ENCODE measurements at regions not wholly inside any gene's neighbourhood (a gene's known extent, or its start where the extent isn't known, plus 50 kb on each side); places are given as distances from the start of the nearest gene placed in this dataset.
"Not testable (repeated sequence)": the region's sequence is repeated elsewhere in the genome, so short reads cannot be mapped to it uniquely, and the experiment has no call there.

DNA sequence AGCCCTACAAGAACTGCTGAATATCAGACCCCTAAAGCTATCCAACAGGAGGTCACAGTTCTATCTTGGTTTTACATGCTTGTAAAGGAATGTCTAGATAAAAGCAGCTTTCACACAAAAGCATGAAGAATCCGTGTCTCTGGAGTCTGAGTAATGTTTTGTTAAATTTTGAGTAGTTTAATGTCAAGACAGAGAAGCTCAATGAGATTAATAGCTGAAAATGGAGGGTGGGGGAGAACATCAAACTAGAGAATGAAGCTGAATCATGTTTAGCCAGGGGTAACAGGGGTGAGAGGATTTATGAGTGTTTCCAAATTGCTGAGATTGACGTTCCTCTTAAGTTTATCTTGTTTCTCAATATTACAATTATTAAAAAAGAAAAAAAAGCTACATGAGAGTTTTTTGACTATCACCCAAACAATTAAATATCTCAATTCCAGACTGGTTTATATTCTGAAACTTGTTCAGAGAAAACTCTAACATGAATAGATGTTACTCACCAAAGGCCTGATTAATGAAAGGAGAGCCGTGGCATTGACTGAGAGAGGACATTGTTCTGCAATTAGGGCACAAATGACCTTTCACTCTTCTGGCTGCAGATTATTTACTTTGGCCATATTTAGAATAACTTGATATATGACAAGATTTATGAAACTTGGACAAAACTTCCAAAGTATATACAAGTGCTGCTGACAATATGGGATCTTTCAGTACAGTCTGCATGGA, 266.4 kb upstream of the ETAA1 start:
- DNase-seq: peak; percentile 80

DNA sequence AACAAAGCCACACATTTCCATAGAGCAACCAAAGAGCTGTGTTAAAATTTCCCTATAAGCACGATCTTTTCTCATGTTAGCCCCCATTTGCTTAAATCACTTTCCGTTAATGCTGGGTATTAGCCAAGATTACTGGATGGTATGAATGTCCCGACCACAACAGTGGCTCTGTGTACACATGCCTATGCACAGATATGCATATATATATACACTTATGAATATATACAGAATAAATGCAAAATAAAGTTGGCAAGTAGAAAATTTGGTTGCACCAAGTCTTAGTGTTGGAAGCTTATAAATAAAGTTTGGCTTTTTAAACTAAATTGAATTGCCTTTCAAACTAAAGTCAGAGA, 265.9 kb upstream of the ETAA1 start:
- no peak for DNase-seq

DNA sequence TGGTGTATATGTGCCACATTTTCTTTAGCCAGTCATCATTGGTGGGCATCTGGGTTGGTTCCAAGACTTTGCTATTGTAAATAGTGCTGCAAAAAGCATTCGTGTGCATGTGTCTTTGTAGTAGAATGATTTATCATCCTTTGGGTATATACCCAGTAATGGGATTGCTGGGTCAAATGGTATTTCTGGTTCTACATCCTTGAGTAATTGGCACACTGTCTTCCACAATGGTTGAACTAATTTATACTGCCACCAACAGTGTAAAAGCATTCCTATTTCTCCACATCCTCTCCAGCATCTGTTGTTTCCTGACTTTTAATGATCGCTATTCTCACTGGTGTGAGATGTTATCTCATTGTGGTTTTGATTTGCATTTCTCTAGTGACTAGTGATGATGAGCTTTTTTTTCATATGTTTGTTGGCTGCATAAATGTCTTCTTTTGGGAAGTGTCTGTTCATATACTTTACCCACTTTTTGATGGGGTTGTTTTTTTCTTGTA, 264.6 kb upstream of the ETAA1 start:
- DNase-seq: peak; percentile 3

DNA sequence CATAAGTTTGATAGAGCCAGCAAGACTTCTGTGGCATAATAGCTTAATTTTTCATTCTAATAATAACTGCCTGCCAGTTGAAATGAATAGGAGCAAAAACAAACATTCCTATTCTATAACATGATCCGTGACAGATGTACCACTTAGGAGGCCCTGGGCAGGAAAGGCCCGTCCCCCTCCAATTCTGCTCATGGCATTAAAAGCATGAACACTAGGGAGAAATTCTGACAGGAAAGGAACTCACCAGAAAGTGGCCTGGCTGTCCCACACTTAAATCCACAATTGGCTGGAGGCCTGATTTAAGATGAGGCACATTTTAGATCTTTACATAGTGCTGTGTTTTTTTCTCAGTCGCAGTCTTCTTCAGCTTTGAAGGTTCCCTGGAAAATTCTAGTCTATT, 261.9 kb upstream of the ETAA1 start:
- DNase-seq: no peak

DNA sequence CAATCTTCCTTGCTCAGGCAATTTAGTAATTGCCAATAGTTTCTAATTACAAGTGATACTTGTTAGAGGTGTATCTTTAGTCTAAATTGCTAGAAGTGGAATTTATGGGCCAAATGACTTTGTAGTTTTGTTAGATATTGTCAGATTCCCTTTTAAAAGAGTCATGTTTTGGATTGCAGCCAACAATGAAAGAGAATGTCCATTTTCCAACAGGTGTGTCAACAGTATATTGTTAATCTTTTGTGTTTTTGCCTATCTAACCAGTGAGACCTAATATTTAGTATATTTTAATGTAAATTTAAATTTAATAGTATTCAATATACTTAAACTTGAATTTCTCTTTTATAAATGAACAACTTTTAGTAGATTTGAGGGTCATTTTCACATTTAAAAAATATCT, 259.4 kb upstream of the ETAA1 start:
- no peak for DNase-seq

DNA sequence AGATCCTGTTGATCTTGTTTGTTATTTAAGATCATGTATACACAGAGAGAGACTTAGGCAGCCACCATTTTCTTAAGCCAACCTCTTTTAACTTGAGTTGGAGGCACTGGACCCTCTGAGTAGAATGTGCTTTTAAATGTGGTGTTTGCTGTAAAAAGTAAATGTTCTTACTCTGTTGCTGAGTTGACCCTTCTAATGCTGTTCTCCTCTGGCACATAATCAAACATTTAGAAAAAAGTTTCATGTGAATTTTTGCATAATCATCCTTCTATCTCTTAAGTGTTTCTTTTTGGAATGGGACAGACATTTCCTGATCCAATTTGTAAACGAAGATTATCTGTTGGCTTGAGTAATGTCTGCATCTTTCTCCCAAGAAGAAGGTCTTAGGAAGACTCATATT, 255.1 kb upstream of the ETAA1 start:
- no peak for DNase-seq

DNA sequence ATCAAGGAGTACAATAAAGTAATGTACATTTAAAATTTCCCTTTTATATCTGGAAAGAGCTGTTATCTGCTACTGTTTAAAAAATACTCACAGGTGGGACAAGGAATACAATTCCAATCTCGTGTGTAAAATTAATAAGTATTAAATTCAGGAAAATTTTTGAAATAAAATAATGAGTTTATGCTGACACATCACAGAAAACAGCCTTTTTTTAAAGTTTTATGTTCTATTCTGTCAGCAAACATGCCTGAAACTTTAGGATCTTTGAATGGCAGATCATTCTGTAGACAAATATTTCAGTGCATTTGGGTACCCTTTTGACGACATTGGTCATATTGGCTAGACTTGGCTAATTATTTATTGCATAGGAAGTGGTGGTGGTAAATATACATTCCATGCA, 254.4 kb upstream of the ETAA1 start:
- DNase-seq: no peak

DNA sequence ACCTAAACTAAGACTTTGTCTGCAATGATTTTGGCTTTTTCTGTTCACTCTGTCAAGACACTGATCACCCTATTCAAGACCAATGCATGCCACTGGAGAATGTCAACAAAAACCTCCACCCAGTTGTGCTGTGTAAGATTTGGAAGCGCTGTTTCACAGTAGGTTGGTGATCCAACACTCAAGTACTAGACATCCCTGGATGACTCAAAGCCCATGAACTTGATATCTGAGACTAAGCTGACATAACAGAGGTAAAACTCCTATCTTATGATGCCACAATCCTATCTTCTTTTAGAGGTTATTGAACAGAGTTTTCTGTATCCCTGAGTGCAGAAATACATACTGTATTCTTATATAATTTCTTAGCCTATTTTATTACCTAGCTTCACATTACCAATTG, 251.3 kb upstream of the ETAA1 start:
- no peak for DNase-seq

DNA sequence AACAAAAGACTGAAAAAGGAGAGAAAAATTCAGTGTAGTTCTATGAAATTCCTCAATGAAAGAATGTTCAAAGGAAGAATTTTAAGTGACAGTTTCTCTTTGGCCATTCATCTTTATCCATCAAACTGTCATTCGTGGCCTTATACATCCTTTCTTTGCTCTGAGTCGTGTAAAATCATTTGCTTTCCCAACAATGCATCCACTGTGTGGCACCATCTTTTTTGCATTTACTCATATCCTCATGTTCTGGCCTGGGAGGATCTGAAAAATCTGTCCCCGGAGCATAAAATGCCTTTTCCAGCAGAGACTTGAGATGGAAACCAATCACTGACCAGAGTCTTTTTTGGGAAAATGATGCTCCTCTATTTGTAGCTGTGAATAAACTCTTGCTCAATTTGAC, 240.3 kb upstream of the ETAA1 start:
- DNase-seq: no peak

DNA sequence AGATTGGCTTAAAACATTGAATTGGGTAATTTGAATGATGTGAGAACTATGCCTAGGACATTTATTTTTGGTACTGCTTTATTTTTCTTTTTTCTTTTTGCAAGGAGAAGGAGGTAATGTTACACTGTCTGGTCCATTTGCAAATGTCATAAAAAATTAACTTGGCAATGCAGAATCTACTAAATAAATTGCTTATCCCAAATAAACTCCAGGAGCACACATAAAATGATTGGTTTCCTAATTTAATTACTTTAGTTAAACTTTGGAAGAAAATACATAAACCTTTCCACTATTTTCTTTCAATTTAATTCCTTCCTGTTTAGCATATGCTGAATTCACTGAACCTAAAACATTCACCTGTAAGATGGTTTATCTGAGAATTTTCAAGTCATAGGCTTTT, 238.4 kb upstream of the ETAA1 start:
- DNase-seq: no peak

DNA sequence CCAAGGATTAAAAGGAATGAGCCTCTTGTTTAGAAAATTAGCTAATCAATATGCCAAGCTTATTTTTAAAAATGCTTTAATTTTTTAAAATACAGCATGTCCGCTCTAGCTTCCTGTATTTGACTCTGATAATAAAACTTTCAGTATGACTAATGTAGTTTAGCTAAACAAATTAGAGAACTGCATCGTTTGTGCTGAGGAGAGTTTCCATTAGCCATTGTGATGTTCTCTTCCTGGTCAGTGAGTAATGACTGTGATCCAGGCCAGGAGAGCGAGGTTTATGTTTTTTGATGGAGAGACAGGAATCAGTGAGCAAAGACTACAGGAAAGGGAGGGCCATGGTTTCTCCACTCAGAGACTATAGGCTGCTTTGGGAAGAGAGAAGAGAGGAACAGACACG, 237.2 kb upstream of the ETAA1 start:
- no peak for DNase-seq

DNA sequence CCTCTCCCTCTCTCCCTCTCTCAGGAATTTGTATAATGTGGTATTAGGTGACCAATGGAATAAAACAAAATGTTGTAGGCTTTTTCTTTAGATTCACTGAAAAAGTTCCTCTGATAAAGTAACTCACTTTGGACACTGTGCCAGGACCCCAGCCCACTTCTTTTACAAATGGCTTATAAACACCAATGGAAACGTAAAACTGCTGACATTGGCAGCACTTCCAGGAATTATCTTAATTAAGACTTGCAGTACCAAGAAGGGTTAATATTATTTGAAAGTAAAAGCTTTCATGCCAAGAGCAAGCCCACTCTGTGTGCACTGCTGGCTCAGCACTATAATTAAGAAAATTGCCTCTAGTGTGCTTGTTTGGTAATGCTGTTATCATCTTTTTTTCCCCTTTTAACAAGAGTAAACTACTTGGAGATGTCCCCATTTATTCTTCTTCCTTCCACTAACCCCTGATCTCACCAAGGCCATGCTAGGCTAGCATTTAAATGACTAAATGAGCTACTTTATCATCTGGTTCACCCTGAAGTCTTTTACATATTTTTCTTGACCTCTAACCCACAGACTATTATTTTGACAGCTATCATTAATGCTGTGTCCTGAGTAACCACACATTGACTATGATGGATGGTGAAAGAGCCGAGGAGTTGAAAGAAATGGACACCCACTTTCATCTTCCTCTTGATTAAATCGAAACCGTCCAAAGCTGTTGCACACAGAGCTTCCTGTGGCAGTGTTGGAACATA, 232.2 kb upstream of the ETAA1 start:
- peak; percentile 50 for DNase-seq

DNA sequence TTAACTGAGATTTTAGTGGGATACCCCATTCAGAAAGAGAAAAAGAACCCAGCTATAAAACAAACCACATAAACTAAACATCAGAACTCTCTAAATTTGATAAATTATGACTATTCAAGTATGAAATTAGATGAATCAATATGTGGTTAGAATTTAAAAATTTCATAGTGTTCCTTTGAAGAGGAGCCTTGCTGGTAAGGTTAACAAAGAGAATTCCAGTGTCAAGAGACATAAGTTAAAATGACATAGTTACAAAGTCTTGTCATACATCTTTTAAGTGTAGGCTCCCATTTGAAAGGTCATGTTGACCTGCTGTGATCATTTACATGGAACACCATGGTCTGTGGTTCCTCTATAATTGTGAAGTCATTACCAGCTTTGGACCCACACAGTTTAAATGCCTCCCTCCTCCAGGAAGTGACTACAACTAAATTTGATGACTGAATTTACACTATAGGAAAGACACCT, 231.6 kb upstream of the ETAA1 start:
- DNase-seq: no peak

DNA sequence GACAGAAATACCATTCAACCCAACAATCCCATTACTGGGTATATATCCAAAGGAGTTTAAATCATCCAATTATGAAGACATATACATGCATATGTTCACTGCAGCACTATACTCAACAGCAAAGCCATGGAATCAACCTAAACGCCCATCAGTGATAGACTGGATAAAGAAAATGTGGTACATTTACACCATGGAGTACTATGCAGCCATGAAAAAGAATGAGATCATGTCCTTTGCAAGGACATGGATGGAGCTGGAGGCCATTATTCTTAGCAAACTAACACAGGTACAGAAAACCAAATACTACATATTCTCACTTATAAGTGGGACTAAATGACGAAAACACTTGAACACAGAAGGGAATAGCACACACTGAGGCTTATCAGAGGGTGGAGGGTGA, 230.6 kb upstream of the ETAA1 start:
- DNase-seq: not testable (repeated sequence)

DNA sequence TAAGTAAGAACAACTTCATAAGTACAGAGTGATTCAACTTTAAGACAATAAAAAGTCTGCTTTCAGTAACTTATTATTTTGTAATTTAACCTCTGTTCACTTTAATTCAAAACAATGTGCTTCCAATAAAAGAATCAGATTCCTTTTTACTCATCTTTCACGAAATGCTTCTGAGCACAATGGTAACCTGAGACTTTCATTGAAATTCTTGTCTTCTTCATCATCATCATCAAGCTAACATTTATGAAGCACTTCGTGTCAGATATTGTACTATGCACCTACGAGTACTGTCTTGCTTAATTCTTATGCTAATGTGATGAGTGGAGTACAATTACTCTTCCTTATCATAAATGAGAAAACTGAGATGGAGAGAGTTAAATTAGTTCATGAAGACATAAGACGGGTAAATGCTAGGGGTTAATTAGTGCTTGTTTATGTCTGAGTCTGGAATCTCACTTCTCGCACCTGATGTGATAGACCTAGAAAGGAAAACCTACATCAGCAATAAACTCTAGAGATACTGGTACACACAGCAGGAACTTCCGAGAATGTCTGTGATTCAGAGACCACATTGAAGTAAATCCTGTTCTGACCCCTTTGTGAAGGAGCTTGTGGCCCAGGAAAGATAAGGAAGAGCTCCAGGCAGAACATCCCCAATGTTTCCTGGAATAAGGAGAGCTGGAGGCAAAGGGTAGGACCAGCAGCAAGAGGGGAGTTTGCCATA, 227.6 kb upstream of the ETAA1 start:
- DNase-seq: peak; percentile 70

DNA sequence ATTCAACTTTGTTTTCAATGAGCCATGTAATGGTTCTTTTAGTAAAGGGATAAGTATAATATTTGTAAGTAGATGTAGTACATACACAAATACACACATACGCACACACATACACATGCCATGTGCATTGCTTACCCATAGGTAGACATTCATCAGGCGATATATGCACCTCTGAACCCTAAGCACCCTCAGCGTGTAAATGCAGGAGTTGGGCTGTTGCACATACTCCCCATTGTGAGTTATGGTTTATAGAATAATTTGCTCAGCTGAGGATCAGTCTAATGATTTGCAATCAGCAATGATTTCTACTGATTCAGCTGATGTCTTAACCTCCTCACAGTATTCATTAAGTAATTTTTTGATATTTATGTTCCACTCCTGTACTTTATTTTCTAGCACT, 217.6 kb upstream of the ETAA1 start:
- DNase-seq: no peak

DNA sequence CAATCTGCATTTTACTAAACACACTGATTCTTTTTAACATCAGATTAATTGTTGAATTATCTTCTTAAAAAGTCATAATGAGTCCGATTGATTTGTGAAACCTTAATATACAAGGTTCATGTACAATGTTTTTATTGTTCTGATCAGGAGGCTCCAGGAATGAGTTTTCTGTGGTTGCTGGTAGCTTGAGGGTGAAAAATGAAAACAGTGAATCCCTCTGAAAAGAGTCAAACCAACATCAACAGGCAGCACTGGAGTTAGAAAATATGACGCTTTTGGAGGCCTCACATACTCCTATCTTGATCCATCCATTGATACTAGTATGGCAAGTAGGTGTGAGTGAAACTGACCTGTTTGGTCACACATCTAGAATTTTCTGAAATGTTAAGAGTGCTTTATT, 216.3 kb upstream of the ETAA1 start:
- DNase-seq: no peak

DNA sequence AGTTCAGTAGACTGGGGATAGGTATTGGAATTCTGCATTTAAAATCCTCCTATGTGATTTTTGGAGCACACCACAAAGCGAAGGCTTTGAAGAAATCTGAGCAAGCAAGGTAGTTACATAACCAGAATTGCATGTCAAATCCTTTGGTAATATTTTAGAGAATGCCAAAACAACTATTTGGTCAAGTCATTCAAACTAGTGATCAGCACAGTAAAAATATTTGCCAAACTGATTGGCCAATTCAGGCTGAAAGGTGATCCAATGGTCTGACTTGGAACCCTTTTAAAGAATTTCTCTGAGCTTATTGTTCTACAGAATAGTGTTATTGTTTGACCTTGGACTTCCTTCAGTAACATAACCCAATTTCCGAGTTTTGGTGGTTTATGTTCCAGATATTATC, 214.2 kb upstream of the ETAA1 start:
- DNase-seq: no peak

DNA sequence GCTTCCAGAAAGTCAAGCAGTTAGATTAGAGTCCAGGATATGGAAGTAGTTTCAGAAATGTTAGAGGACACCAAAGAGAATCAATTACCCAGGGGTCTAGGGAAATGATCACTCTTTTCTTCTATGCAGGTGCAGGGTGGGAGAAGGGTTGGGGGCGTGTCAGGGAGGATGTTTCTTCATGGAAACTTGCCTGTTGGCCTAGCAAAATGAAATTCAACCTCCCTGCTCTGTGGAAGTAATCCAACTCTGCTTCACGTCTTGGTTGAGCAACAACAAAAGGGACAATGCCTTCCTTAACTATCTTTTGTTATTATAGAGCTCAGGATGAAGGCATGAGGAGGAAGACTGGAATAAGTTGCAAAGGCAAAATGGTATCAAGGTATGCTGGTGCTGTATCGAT, 210.8 kb upstream of the ETAA1 start:
- DNase-seq: no peak

DNA sequence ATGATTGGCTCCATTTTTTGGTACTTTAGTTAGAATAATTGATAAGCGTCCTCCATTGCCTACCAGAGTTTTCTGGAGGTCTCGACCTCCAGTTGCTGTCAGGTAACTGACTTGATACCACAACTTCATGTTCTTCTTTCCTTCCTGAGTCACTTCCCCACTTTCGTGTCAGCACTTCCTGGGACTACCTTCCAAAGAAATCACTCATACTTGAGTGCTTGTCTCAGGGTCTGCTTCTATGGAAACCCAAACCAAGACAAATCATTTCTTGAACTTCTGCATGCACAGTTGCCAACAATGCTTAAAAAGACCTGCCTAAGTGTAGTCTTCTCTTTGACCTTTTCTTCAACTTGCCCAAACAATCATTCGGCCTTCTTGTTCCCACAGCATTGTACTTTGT, 210.3 kb upstream of the ETAA1 start:
- DNase-seq: no peak

DNA sequence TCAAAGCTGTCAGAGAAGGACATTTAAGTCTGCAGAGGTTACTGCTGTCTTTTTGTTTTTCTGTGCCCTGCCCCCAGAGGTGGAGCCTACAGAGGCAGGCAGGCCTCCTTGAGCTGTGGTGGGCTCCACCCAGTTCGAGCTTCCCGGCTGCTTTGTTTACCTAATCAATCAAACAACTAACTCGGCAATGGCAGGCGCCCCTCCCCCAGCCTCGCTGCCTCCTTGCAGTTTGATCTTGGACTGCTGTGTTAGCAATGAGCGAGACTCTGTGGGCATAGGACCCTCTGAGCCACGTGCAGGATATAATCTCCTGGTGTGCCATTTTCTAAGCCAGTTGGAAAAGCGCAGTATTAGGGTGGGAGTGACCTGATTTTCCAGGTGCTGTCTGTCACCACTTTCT, 201.8 kb upstream of the ETAA1 start:
- DNase-seq: not testable (repeated sequence)

DNA sequence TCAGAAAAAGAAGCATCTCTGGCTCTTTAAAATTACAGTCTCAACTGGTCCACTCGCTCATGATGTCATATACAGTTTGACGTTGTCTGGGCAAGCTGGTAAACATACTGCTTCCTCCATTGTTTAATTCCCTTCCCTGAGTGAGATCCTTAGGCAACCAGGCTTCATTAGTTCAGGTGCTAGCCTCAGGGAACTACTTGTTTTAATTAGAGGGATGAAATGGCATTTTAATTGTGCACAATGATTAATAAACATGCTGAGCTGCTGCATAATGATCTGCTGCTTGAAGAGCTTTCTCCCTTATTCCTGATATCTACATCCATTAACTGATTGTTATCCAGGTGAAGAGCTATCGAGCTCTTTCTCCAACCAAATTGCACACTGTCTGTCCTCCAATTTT, 195.6 kb upstream of the ETAA1 start:
- no peak for DNase-seq

DNA sequence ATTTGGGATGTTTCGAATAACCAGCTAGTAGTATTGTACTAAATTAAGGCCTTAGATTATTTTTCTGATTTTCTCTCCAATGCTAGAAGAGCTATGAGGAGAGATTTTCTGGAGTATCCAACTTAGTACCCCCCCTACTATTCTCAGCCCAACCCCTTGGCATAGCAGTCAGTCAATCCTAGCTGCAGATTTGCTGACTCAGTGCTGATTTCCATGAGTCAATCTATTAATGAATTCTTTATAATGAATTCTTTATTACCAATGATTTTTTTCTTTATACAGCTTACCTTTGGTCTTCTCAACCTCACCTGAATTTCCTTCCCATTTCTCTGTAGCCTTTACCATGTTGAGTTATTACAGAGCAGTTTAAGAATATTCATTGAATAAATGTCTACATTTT, 192.8 kb upstream of the ETAA1 start:
- DNase-seq: no peak
